ENCODE measurements at regions not wholly inside any gene's neighbourhood (a gene's known extent, or its start where the extent isn't known, plus 50 kb on each side); places are given as distances from the start of the nearest gene placed in this dataset.
A peak's percentile ranks its signal among the peaks of the same experiment; 100 is the strongest.
"Not testable (repeated sequence)": the region's sequence is repeated elsewhere in the genome, so short reads cannot be mapped to it uniquely, and the experiment has no call there.

DNA sequence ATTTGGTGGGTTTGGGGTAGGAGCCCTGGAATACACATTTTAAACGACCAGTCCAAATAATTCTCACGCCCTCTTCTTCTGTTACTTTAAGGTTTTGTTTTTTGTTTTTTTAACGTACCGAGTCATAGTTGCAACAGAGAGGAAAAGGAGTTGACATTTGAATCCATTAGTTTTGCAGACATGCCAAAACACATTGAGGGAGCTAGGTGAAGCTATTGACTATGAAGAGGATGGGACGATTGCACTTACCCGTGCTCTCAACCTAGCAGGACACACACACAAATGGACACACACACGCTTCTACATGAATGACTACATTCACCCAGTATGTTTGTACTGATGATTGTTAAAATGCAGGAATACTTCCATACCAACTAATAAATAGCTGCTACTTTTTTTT lies 54.3 kb upstream of the CIT start:
- no peak for DNase-seq (ENCODE audit: low read depth in 2 of 2)

GRCh38 chr12:119932921-119933320 lies 55.8 kb upstream of the CIT start:
- DNase-seq (ENCODE audit: low read depth in 2 of 2): no peak

DNA sequence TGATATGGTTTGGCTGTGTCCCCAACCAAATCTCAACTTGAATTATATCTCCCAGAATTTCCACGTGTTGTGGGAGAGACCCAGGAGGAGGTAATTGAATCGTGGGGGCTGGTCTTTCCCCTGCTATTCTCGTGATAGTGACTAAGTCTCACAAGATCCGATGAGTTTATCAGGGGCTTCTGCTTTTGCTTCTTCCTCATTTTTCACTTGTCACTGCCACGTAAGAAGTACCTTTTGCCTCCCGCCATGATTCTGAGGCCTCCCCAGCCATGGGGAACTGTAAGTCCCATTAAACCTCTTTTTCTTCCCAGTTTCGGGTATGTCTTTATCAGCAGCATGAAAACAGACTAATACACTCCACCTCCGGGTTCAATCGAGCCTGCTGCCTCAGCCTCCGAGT lies 54.3 kb upstream of the BICDL1 start:
- not testable (repeated sequence) for DNase-seq (ENCODE audit: low read depth in 2 of 2)

DNA sequence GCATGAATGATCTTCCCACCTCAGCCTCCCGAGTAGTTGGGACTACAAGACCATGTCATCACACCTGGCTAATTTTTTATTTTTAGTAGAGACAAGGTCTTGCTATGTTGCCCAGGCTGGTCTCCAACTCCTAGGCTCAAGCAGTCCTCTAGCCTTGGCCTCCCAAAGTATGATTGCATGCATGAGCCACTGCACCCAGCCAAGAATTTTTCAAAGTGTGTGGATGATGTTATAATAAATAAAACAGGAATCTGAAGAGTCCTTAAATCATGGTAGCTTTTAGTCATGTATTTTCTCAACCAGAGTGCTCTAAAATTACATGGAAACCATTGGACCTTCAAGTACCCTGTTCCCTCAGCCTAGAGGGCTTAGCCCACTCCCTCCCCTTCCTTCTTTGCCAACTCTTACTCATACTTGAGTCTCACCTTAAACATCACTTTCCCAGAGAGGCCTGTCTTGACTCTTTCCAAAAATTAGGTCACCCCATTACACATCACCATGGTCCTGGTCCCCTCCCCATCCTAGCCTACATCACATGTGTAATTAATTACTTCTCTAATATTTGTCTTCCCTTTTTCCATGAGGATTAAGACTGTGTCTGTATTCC lies 52.2 kb upstream of the BICDL1 start:
- DNase-seq (ENCODE audit: low read depth in 2 of 2): no peak

DNA sequence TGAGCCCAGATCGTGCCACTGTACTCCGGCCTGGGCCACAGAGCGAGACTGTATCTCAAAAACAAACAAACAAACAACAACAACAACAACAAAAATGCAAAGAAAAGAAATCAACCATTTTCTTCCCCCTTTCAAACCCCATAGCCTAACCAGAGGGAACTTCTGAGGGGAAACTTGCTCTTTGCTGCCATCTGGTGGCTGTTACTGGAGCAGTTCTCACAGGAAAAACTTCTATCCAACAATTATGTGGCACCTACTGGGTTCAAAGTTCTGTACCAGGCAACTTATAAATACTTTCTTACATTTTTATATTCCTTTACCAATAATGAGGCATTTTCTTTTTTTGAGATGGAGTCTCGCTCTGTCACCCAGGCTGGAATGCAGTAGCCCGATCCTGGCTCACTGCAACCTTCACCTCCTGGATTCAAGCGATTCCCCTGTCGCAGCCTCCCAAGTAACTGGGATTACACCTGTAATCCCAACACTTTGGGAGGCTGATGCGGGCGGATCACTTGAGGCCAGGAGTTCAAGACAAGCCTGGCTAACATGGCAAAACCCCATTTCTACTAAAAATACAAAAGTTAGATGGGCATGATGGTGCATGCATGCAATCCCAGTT lies 50.9 kb upstream of the BICDL1 start:
- peak; percentile 47 to 66 for DNase-seq (ENCODE audit: low read depth in 2 of 2)

Data from stimulated activated CD4-positive, alpha-beta T cell treated with anti-CD3 and anti-CD28 coated beads, Interleukin-4, amount 100 ng/mL, for 48 hours (primary cell).